Activated CD8-positive, alpha-beta memory T cell treated with anti-CD3 and anti-CD28 coated beads for 36 hours (primary cell): ENCODE measurements at regions not wholly inside any gene's neighbourhood (a gene's known extent, or its start where the extent isn't known, plus 50 kb on each side); places are given as distances from the start of the nearest gene placed in this dataset.

ENCODE experiments used
- CTCF ChIA-PET: fragments of 350-600 bp; sonication (Branson Sonifier 250); formaldehyde crosslinking; loops from one replicate; lab custom pipeline; 2021; ENCODE audit warnings: antibody characterized with exemption; lab: Charles Lee
- POLR2A ChIA-PET: fragments of 350-600 bp; sonication (Branson Sonifier 250); formaldehyde crosslinking; loops from one replicate; lab custom pipeline; 2021; ENCODE audit warnings: antibody characterized with exemption; lab: Charles Lee

DNA sequence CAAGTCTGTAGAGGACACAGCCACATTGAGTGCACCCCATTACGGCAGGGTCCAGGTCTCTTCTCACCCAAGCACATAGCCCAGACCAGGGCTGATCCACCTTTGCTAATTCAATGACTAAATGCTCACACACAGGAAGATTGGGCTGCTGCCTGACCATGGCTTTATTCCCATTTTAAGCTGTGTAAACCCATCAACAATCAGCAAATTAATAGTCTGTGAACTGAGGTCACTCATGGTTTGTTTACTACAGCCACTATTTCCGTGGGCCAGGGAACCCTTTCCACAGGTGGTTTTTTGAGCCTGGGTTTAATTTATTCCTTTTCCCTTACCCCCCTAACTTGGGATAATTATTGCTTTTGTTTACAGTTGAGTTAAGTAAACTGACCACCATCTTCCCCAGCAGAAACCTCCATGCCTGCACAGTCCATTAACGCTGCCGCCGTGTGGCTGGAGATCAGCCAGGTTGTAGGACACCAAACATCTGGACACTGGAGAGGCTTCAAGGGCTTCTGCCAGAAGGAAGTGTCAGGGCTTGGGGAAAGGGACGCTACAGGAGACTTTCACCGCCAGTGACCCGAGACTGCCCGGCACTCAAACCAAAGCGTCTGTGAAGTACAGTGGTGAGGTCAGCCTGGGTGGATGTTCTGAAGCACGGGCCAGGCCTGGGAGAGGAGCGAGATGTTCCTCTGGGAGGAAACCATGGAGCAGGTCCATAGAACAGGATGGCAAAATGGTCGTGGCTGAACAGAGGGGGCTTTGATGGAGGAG, 282.9 kb downstream of the DYSF start:
- ChIA-PET CTCF (no interaction called here), POLR2A (no interaction called here)
